GM19043 (cell line): ENCODE measurements at regions not wholly inside any gene's neighbourhood (a gene's known extent, or its start where the extent isn't known, plus 50 kb on each side); places are given as distances from the start of the nearest gene placed in this dataset.

ENCODE experiments used
- ATAC-seq: cut with Tn5 transposase; IDR thresholded peaks from one replicate; pipeline ENCODE4 v1.9.1; 2021; ENCODE audit warnings: low read depth; ENCODE audit not compliant: unreplicated experiment

DNA sequence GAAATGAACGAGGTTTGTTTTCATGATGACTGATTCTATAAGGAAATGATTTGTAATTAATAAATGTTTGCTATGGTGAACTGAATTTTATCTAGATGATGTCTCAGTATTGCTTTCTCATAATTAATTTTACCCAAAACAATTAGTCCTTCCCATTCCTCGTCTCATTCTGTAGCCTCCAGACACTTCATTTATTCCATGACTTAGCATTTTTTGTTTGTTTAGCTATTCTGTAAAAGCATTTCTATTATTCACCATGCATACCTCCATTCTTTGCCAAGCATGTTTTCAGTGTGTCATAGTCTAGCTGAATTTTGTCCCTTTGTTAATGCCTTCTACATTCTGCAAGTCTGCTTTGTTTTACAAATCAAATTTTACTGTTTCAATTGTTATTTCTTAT, 137.4 kb upstream of the RPL10L start:
- no peak for ATAC-seq

DNA sequence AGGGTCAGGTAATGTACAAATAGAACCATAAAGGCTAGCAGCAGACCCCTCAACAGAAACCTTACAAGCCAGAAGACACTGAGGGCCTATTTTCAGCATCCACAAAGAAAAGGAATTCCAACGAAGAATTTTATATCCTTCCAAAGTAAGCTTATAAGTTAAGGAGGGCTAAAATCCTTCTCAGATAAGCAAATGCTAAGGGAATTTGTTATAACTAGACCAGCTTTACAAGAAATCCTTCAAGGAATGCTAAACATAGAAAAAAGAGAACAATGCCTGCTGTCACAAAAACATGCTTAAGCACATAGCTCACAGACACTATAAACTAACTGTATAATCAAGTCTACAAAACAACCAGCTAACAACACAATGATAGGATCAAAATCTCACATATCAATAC, 130.7 kb upstream of the RPL10L start:
- no peak for ATAC-seq

DNA sequence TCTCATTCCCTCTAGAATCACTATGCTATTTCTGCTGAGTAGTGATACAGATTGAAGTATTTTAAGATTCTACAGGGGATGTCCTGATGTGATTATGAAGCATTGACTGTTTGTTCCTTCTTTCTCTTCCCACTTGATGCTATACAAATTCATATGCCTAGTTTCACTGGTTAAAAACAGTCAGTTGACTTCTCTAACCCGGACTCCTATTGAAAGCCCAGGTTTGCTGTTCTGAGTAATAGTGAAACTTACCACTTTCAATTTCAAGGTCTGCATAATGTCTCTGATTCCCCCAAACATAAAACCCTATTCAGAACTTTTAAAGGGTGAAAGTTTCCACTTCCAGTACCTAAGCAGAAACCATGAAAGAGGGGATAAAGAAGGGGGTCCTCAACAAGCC, 117.7 kb upstream of the RPL10L start:
- peak; percentile 95 for ATAC-seq

DNA sequence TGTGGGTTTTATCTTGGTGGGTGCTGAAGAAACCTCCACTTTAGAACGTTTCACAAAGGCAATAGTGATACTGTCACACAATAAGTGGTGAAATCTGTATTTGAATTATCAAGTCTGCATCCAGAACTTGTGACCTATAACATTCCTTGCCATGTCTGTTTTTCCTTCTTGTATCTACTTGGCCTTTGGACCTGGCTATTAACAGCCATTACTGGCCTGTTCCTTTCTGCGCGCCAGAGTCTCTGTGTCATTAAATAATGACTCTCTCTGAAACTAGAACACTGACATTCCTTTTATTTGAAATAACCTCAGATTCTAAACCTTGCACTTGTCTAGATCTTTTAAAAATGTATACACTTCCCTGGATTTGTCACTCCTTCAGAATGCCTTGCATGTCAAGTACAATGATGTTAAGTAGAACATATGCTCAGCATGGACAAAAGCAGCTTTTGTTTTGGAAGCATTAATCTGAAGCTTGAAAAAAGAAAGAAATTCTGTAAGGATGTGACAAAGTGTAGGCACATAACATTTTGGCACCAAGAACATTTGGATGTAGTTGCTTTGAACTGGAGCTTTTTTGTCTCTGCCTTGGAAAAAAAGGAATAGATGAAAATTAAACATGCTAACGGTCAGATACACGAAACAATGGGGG, 95.5 kb upstream of the RPL10L start:
- ATAC-seq, result no peak

DNA sequence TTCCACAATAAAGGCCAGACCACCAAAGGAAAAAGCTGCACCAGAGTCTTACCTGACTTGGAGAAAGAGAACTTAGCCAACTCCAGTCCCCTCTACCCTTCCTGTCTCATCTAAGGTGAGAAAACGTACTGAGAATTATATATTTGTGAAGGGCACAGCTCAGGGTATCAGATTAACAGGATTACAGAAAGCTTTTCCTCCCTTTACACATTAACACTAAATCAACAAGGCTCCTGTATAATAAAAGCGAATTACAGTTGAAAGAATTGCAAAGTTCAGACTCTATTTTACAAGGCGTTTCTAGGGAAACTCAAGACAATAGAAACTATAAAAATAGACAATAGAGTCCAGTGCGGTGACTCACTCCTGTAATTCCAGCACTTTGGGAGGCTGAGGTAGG, 82.7 kb upstream of the RPL10L start:
- no peak for ATAC-seq

DNA sequence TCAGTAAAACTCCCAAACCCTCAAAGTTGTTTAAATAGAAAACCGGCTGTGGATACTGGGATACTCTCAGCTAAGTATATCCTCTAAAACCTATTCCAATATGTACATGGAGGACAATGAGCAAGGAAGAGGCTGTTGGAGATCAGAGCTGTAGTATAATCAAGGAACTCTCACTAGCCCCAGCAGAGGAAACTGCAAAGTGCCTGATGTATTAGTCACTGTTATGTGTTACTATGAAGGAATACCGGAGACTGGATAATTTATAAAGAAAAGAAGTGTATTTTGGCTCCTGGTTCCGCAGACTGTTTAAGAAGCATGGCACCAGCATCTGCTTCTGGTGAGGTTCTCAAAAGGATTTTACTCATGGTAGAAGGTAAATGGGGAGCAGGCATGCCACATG, 65.6 kb upstream of the RPL10L start:
- no peak for ATAC-seq
